HEK293T (cell line): ENCODE measurements at regions not wholly inside any gene's neighbourhood (a gene's known extent, or its start where the extent isn't known, plus 50 kb on each side); places are given as distances from the start of the nearest gene placed in this dataset.

Source experiments
- ARNT ChIP-seq: fragments of 450-650 bp; IDR thresholded peaks from 2 replicates; pipeline ENCODE4 v1.6.1; 2017; ENCODE audit warnings: mild to moderate bottlenecking
- BHLHE40 ChIP-seq: fragments of 450-650 bp; IDR thresholded peaks from 2 replicates; pipeline ENCODE4 v1.6.1; 2016; ENCODE audit warnings: mild to moderate bottlenecking, moderate library complexity, borderline replicate concordance
- FOXK2 ChIP-seq: fragments of 450-650 bp; IDR thresholded peaks from 2 replicates; pipeline ENCODE4 v1.6.1; 2016; ENCODE audit warnings: mild to moderate bottlenecking
- FOXM1 ChIP-seq: fragments of 450-650 bp; IDR thresholded peaks from 2 replicates; pipeline ENCODE4 v1.6.1; 2017; ENCODE audit warnings: mild to moderate bottlenecking, borderline replicate concordance
- HDGF ChIP-seq: fragments of 450-650 bp; IDR thresholded peaks from 2 replicates; pipeline ENCODE4 v1.6.1; 2017; ENCODE audit warnings: antibody characterized with exemption, borderline replicate concordance
- SP1 ChIP-seq: fragments of 450-650 bp; IDR thresholded peaks from 2 replicates; pipeline ENCODE4 v1.6.1; 2017
- SUZ12 ChIP-seq: fragments of 450-650 bp; IDR thresholded peaks from 2 replicates; pipeline ENCODE4 v1.6.1; 2016; ENCODE audit warnings: mild to moderate bottlenecking
- ZNF384 ChIP-seq: fragments of 450-650 bp; IDR thresholded peaks from 2 replicates; pipeline ENCODE4 v1.6.1; 2016
- TF ChIP-seq, protein P1 (sequence below): fragments of 450-650 bp; IDR thresholded peaks from 2 replicates; pipeline ENCODE4 v1.6.1; 2016

DNA sequence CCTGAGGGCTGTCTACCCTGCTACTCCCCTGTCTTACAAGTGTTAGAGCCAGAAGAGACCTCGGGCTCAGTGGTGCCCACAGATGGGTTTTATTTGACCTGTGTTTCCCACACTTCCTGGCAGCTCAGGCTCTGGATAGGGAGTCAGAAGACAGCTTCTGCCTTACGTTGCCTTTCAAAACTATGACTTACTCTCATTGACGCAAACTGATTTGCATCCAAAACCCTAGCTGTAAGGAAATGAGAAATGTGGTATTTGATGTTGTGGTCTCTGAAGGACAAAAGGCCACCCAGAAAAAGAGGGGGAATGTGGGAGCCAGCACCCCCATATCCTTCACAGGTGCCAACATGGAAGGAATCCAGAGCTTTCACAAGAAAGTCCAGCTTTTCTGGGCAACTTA is 180.2 kb downstream of the ATG4C start:
- TF ChIP-seq, protein P1, sequence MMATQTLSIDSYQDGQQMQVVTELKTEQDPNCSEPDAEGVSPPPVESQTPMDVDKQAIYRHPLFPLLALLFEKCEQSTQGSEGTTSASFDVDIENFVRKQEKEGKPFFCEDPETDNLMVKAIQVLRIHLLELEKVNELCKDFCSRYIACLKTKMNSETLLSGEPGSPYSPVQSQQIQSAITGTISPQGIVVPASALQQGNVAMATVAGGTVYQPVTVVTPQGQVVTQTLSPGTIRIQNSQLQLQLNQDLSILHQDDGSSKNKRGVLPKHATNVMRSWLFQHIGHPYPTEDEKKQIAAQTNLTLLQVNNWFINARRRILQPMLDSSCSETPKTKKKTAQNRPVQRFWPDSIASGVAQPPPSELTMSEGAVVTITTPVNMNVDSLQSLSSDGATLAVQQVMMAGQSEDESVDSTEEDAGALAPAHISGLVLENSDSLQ = no peak
- no peak for TF ChIP-seq BHLHE40
- no peak for TF ChIP-seq FOXM1
- TF ChIP-seq SP1 = no peak
- TF ChIP-seq SUZ12 = no peak
- no peak for TF ChIP-seq FOXK2
- TF ChIP-seq ZNF384 = no peak
- no peak for TF ChIP-seq ARNT
- TF ChIP-seq HDGF = no peak
